ENCODE measurements at regions not wholly inside any gene's neighbourhood (a gene's known extent, or its start where the extent isn't known, plus 50 kb on each side); places are given as distances from the start of the nearest gene placed in this dataset.

- no peak overlapping the region for H3K4me3 Mint-ChIP-seq
These were observed 78.8 kb upstream of the OPRM1 start for GRCh38 chr6:153960281-153960680.

GRCh38 chr6:153959276-153959675 is 79.8 kb upstream of the OPRM1 start:
- no peaks in the 10 kb centered on the region for H3K9me3 Mint-ChIP-seq
- Histone ChIP-seq H3K4me1 (no peaks in the 10 kb centered on the region), H3K27me3 (no peaks in the 10 kb centered on the region), H3F3A (ENCODE audit: low read depth) (no peaks in the 10 kb centered on the region), H2AFZ (replicated peaks) (no peak overlapping the region), H3K4me3 (no peak overlapping the region), H3K27ac (no peak overlapping the region), H3K79me2 (ENCODE audit: low read depth) (no peaks in the 10 kb centered on the region), H3K4me2 (no peak overlapping the region), H4K20me1 (ENCODE audit: low read depth) (no peaks in the 10 kb centered on the region), H3K9me3 (ENCODE audit: low read depth) (no peaks in the 10 kb centered on the region), H3K36me3 (no peaks in the 10 kb centered on the region), H3K9ac (no peak overlapping the region)
- no peaks in the 10 kb centered on the region for H3K36me3 Mint-ChIP-seq
- H3K27ac Mint-ChIP-seq, result peak overlapping the region; percentile 7
- H3K4me1 Mint-ChIP-seq, result peaks cover 3% of the 10 kb centered on the region
- no peak overlapping the region for H3K4me3 Mint-ChIP-seq
- H3K27me3 Mint-ChIP-seq (ENCODE audit: insufficient read depth, low read depth), result peaks cover 3% of the 10 kb centered on the region
- no peak for DNase-seq (ENCODE audit: low spot score)
- no peak for TF ChIP-seq EZH2phosphoT487 (IDR thresholded peaks at IDR 0.05)
- no peak for TF ChIP-seq CTCF (IDR thresholded peaks at IDR 0.05)
- TF ChIP-seq EZH2 (IDR thresholded peaks at IDR 0.05), result no peak

More at GRCh38 chr6:153960281-153960680, 78.8 kb upstream of the OPRM1 start:
- TF ChIP-seq CTCF (IDR thresholded peaks at IDR 0.05) (no peak), EZH2 (IDR thresholded peaks at IDR 0.05) (no peak), EZH2phosphoT487 (IDR thresholded peaks at IDR 0.05) (no peak)
- H3K27ac ChIP-seq, result no peak overlapping the region
- no peaks in the 10 kb centered on the region for H3K27me3 ChIP-seq
- H3K9ac ChIP-seq, result no peak overlapping the region
- H4K20me1 ChIP-seq (ENCODE audit: low read depth), result no peaks in the 10 kb centered on the region
- H3K36me3 ChIP-seq, result no peaks in the 10 kb centered on the region
- no peaks in the 10 kb centered on the region for H3K79me2 ChIP-seq (ENCODE audit: low read depth)
- H3K9me3 Mint-ChIP-seq, result no peaks in the 10 kb centered on the region
- no peaks in the 10 kb centered on the region for H3K36me3 Mint-ChIP-seq
- H3K4me1 Mint-ChIP-seq, result peaks cover 3% of the 10 kb centered on the region
- no peaks in the 10 kb centered on the region for H3K4me1 ChIP-seq
- no peak overlapping the region for H3K4me3 ChIP-seq
- H3K9me3 ChIP-seq (ENCODE audit: low read depth), result no peaks in the 10 kb centered on the region
- no peak overlapping the region for H3K4me2 ChIP-seq
- H3K27ac Mint-ChIP-seq, result no peak overlapping the region
- peaks cover 3% of the 10 kb centered on the region for H3K27me3 Mint-ChIP-seq (ENCODE audit: insufficient read depth, low read depth)
- no peak overlapping the region for H2AFZ ChIP-seq (replicated peaks)
- no peak for DNase-seq (ENCODE audit: low spot score)
- no peaks in the 10 kb centered on the region for H3F3A ChIP-seq (ENCODE audit: low read depth)

GRCh38 chr6:153958860-153959259 is 80.2 kb upstream of the OPRM1 start:
- no peak overlapping the region for H2AFZ ChIP-seq (replicated peaks)
- TF ChIP-seq CTCF (IDR thresholded peaks at IDR 0.05) (no peak), EZH2 (IDR thresholded peaks at IDR 0.05) (no peak), EZH2phosphoT487 (IDR thresholded peaks at IDR 0.05) (no peak)
- DNase-seq (ENCODE audit: low spot score), result no peak

More at GRCh38 chr6:153958860-153959259, 80.2 kb upstream of the OPRM1 start:
- H3K36me3 Mint-ChIP-seq, result no peaks in the 10 kb centered on the region
- H3K9me3 Mint-ChIP-seq, result no peaks in the 10 kb centered on the region
- Histone ChIP-seq H4K20me1 (ENCODE audit: low read depth) (no peaks in the 10 kb centered on the region), H3K9ac (no peak overlapping the region), H3F3A (ENCODE audit: low read depth) (no peaks in the 10 kb centered on the region), H3K27ac (no peak overlapping the region), H3K4me1 (no peaks in the 10 kb centered on the region), H3K4me2 (no peak overlapping the region), H3K4me3 (no peak overlapping the region), H3K9me3 (ENCODE audit: low read depth) (no peaks in the 10 kb centered on the region), H3K79me2 (ENCODE audit: low read depth) (no peaks in the 10 kb centered on the region), H3K27me3 (no peaks in the 10 kb centered on the region), H3K36me3 (no peaks in the 10 kb centered on the region)
- no peak overlapping the region for H3K27ac Mint-ChIP-seq
- peaks cover 3% of the 10 kb centered on the region for H3K4me1 Mint-ChIP-seq
- H3K27me3 Mint-ChIP-seq (ENCODE audit: insufficient read depth, low read depth), result peaks cover 3% of the 10 kb centered on the region
- H3K4me3 Mint-ChIP-seq, result no peak overlapping the region

Data from neural progenitor cell (in vitro differentiated cells).